DOHH2 (cell line): ENCODE measurements at regions not wholly inside any gene's neighbourhood (a gene's known extent, or its start where the extent isn't known, plus 50 kb on each side); places are given as distances from the start of the nearest gene placed in this dataset.
"Not testable (repeated sequence)": the region's sequence is repeated elsewhere in the genome, so short reads cannot be mapped to it uniquely, and the experiment has no call there.

Source experiments
- H3F3A ChIP-seq: fragments of 200-600 bp; sonication (generic), shearing (Covaris generic); 2 replicates; pipeline ENCODE4 v1.6.0; 2016; ENCODE audit warnings: antibody characterized with exemption, mild to moderate bottlenecking; ENCODE audit not compliant: control insufficient read depth, insufficient read depth
- H3K27ac ChIP-seq: fragments of 200-600 bp; sonication (generic); 2 replicates; pipeline ENCODE4 v1.5.1; 2014; ENCODE audit warnings: low read depth, mild to moderate bottlenecking, low read length, moderate library complexity
- H3K27me3 ChIP-seq: fragments of 200-600 bp; sonication (generic); 2 replicates; pipeline ENCODE4 v1.6.1; 2014; ENCODE audit warnings: mild to moderate bottlenecking, low read length, mixed read lengths; ENCODE audit not compliant: control insufficient read depth
- H3K36me3 ChIP-seq: fragments of 200-600 bp; sonication (generic); 2 replicates; pipeline ENCODE4 v1.6.1; 2014; ENCODE audit warnings: mild to moderate bottlenecking, low read length, moderate library complexity, mixed read lengths; ENCODE audit not compliant: control insufficient read depth
- H3K4me1 ChIP-seq: fragments of 200-600 bp; sonication (generic); 2 replicates; pipeline ENCODE4 v1.6.1; 2014; ENCODE audit warnings: mild to moderate bottlenecking, low read length, mixed read lengths; ENCODE audit not compliant: control insufficient read depth
- H3K4me2 ChIP-seq: fragments of 200-600 bp; sonication (generic); 2 replicates; pipeline ENCODE4 v1.6.0; 2014; ENCODE audit warnings: mild to moderate bottlenecking, low read length, moderate library complexity
- H3K4me3 ChIP-seq: fragments of 200-600 bp; sonication (generic); 2 replicates; pipeline ENCODE4 v1.5.1; 2014; ENCODE audit warnings: mild to moderate bottlenecking, low read length, mixed read lengths
- H3K79me2 ChIP-seq: fragments of 200-600 bp; sonication (generic); 2 replicates; pipeline ENCODE4 v1.6.1; 2014; ENCODE audit warnings: mild to moderate bottlenecking, low read length, mixed read lengths; ENCODE audit not compliant: control insufficient read depth
- H3K9me2 ChIP-seq: fragments of 200-600 bp; sonication (generic); replicated peaks from 2 replicates; pipeline ENCODE4 v1.6.1; 2014; ENCODE audit warnings: mild to moderate bottlenecking, low read length, mixed read lengths; ENCODE audit not compliant: control insufficient read depth
- H3K9me3 ChIP-seq: fragments of 200-600 bp; sonication (generic); 2 replicates; pipeline ENCODE4 v1.6.1; 2014; ENCODE audit warnings: antibody characterized with exemption, low read length, mixed read lengths; ENCODE audit not compliant: control insufficient read depth, insufficient read depth
- H4K20me1 ChIP-seq: fragments of 200-600 bp; sonication (generic); 2 replicates; pipeline ENCODE4 v1.6.0; 2014; ENCODE audit warnings: low read depth, mild to moderate bottlenecking, antibody characterized with exemption, low read length, moderate library complexity; ENCODE audit not compliant: control insufficient read depth, insufficient read depth
- EZH2phosphoT487 ChIP-seq: fragments of 200-600 bp; sonication (generic); IDR thresholded peaks from 2 replicates; pipeline ENCODE4 v1.6.1; 2017; ENCODE audit warnings: borderline replicate concordance, mild to moderate bottlenecking, antibody characterized with exemption, low read length, moderate library complexity, mixed read lengths
- TF ChIP-seq, protein P1 (sequence below): fragments of 200-600 bp; sonication (generic); IDR thresholded peaks from one replicate; pipeline ENCODE4 v1.5.1; 2014; ENCODE audit warnings: antibody characterized with exemption, mild to moderate bottlenecking, low read depth, low read length; ENCODE audit not compliant: poor library complexity, severe bottlenecking

- Histone ChIP-seq H3K27ac (no peak overlapping the region), H3K4me2 (no peak overlapping the region), H3K9me2 (no peaks in the 10 kb centered on the region), H3K4me1 (no peaks in the 10 kb centered on the region), H3K27me3 (peaks cover 22% of the 10 kb centered on the region), H3K36me3 (no peaks in the 10 kb centered on the region), H3F3A (no peaks in the 10 kb centered on the region), H3K9me3 (peaks cover 11% of the 10 kb centered on the region), H3K4me3 (no peak overlapping the region), H3K79me2 (no peaks in the 10 kb centered on the region), H4K20me1 (no peaks in the 10 kb centered on the region)
- no peak for TF ChIP-seq EZH2phosphoT487
Observed at GRCh38 chr4:3874525-3875110, 108.4 kb downstream of the ADRA2C start.

DNA sequence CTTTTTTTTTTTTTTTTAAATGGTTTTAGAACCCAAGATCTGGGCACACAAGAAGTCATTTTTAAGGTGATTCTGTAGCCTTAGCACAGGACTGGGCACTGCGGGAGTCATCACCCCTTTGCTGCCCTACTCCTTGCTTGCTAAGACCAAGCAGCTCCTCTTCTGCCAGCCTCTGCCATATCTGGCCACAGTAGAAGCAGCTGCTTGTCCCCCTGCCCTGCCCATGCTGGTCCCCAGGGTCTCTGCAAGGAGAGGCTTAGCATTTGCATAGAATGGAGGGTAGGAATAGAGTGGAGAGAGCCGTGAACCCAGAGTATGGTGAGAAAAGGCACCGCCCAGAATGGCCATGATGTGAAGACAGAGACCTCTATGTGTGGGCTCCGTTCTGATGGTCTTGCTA is 109.3 kb downstream of the ADRA2C start:
- H3K9me3 ChIP-seq: peaks cover 11% of the 10 kb centered on the region
- TF ChIP-seq, protein P1, sequence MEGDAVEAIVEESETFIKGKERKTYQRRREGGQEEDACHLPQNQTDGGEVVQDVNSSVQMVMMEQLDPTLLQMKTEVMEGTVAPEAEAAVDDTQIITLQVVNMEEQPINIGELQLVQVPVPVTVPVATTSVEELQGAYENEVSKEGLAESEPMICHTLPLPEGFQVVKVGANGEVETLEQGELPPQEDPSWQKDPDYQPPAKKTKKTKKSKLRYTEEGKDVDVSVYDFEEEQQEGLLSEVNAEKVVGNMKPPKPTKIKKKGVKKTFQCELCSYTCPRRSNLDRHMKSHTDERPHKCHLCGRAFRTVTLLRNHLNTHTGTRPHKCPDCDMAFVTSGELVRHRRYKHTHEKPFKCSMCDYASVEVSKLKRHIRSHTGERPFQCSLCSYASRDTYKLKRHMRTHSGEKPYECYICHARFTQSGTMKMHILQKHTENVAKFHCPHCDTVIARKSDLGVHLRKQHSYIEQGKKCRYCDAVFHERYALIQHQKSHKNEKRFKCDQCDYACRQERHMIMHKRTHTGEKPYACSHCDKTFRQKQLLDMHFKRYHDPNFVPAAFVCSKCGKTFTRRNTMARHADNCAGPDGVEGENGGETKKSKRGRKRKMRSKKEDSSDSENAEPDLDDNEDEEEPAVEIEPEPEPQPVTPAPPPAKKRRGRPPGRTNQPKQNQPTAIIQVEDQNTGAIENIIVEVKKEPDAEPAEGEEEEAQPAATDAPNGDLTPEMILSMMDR: no peak
- no peak for TF ChIP-seq EZH2phosphoT487
- peaks cover 6% of the 10 kb centered on the region for H3K4me1 ChIP-seq
- H3K4me2 ChIP-seq: no peak overlapping the region
- H3K79me2 ChIP-seq: no peaks in the 10 kb centered on the region
- no peaks in the 10 kb centered on the region for H3K36me3 ChIP-seq
- H3K4me3 ChIP-seq: no peak overlapping the region
- no peak overlapping the region for H3K27ac ChIP-seq
- H3F3A ChIP-seq: no peaks in the 10 kb centered on the region
- H4K20me1 ChIP-seq: no peaks in the 10 kb centered on the region
- no peaks in the 10 kb centered on the region for H3K9me2 ChIP-seq
- peaks cover 30% of the 10 kb centered on the region for H3K27me3 ChIP-seq

GRCh38 chr4:3876057-3876845 is 110.1 kb downstream of the ADRA2C start:
- not testable (repeated sequence) for H3K4me3 ChIP-seq, H3K27ac ChIP-seq, H3K79me2 ChIP-seq, H3K4me2 ChIP-seq, H4K20me1 ChIP-seq, H3K9me2 ChIP-seq, H3K36me3 ChIP-seq, H3F3A ChIP-seq, H3K4me1 ChIP-seq
- Histone ChIP-seq H3K27me3 (peaks cover 30% of the 10 kb centered on the region), H3K9me3 (peaks cover 11% of the 10 kb centered on the region)

DNA sequence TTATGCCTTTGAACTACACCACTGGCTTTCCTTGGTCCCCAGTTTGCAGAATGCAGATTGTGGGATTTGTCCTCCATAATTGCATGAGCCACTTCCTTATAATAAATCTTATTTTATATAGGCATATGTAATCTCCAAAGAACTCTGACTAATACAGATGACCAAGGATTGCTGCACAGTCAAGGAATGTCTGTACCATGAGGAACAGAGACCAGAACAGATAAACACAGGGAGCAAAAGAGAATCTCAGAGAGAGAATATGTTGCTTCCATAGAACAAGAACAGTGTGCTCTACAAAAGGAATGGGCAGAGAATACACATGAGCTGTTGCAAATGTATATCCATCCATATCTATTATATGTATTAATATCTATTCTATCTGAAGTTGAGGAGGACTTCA is 111.1 kb downstream of the ADRA2C start:
- H3K27me3 ChIP-seq: peaks cover 30% of the 10 kb centered on the region
- H3F3A ChIP-seq: no peaks in the 10 kb centered on the region
- no peaks in the 10 kb centered on the region for H3K36me3 ChIP-seq
- H3K4me2 ChIP-seq: no peak overlapping the region
- H4K20me1 ChIP-seq: no peaks in the 10 kb centered on the region
- no peaks in the 10 kb centered on the region for H3K79me2 ChIP-seq
- H3K4me1 ChIP-seq: peaks cover 8% of the 10 kb centered on the region
- no peaks in the 10 kb centered on the region for H3K9me2 ChIP-seq
- TF ChIP-seq, protein P1: no peak
- TF ChIP-seq EZH2phosphoT487: no peak
- no peak overlapping the region for H3K4me3 ChIP-seq
- H3K27ac ChIP-seq: no peak overlapping the region
- peaks cover 11% of the 10 kb centered on the region for H3K9me3 ChIP-seq
